NCI-H2081 treated with DMSO at 0.1 percent for 48 hours (cell line): ENCODE measurements at regions not wholly inside any gene's neighbourhood (a gene's known extent, or its start where the extent isn't known, plus 50 kb on each side); places are given as distances from the start of the nearest gene placed in this dataset.

Source experiments
- DNase-seq: peaks from one replicate; lab custom pipeline; 2025; lab: John Stamatoyannopoulos, UW

DNA sequence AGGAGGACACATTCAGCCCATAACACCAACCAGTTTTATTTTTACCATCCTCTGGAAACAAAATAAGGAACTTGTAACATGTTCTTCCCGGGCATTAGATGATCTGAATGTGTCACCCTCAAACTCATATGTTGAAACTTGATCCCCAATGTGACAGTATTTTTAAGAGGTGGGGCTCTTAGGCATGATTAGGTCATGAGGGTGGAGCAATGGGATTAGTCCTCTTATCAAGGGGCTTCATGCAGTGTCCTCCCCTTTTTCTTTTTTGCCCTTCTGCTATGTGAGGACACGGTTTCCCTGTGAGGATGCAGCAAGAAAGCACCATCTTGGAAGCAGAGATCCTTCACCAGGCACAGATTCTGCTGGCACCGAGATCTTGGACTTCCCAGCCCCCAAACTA lies 401.5 kb upstream of the TRIB2 start:
- DNase-seq: no peak

DNA sequence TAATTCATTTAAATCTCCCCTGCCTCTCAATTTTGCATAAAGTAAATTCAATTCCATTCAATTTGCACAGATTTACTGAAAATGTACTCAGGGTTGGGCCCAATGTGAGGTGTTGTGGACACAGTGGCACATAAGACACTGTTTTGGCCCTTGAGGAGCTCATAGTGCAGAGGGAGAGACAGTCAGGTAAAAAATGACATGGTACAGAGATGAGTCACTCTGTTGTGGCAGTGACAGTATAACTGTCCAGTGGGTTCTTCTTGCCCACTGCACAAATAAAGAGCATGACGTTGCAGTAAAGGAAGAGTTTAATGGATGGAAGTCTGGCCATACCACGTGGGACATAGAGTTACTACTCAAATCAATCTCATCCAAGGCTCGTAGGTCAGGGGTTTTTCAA lies 400.3 kb upstream of the TRIB2 start:
- no peak for DNase-seq

DNA sequence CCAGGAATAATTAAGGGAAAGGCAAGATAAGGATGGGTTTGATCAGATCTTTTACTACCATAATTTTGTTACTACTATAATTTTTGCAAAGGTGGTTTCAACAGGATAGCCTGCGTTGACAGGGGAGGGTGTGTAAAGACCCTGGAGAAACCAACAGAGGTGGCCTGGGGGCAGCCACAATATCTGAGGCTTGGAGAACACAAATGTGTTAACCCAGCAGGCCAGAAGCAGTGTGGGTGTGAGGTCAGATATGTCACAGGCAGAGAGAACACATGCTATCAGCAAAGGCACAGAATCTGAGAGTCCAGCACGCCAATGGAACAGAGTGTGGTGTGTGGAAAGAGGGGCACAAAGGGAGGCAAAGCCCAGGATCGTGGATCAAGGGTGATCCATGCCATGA lies 399.4 kb upstream of the TRIB2 start:
- no peak for DNase-seq

DNA sequence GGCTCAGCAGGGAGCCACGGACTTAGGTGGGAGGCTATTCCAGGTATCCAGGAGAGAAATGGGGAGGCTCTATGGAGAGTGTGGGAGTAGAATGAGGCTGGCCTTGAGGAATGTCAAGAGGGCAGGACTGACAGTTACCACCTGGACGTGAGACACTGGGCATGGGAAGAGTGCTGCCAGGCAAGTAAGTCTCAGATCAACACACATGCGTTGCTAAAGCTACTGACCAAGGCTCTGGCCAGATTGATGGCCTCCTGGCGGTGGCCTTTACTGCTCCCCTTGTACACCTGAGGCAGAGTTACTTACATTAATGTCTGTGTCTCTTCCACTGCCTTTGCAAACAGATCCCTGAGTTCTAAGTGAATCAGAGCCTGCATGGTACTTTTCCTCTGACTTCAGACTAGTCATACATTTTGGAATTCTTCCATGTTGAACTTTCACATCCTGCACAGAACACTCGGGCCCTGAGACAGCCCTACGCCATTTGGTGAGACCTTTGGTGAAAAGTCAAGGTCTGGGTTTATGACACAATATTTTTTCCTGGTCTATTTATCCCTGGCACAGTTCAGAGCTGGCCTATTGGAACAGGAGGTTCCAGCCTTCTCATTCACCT lies 398.8 kb upstream of the TRIB2 start:
- DNase-seq: no peak

DNA sequence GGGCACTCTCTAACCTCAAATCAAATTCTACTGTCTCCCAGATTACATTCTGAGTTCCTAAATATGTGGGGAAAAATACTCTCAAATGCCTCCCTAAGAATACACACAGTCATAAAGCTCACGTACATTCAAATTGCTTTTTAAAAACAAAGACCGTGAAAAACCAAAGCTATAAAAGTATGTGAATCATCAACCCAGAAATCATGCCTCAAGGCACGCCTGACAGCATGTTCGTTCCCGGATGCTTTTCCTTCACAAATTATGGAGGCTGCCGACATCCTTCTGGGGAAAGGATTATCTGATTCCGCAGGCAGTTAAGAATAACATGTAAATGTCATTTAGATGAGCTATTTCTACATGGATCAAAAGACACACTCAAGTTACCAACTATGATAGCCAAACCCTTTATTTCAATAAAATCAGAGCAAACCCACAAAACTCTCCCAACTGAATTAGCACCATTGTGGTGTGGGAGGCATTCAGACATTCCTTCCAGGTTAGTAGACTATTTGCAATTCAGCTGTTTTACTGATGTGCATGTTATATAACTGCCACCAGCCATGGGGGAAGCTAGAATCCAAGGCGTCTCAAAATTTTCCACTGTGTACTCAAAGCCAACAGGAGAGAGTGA lies 398.2 kb upstream of the TRIB2 start:
- no peak for DNase-seq

DNA sequence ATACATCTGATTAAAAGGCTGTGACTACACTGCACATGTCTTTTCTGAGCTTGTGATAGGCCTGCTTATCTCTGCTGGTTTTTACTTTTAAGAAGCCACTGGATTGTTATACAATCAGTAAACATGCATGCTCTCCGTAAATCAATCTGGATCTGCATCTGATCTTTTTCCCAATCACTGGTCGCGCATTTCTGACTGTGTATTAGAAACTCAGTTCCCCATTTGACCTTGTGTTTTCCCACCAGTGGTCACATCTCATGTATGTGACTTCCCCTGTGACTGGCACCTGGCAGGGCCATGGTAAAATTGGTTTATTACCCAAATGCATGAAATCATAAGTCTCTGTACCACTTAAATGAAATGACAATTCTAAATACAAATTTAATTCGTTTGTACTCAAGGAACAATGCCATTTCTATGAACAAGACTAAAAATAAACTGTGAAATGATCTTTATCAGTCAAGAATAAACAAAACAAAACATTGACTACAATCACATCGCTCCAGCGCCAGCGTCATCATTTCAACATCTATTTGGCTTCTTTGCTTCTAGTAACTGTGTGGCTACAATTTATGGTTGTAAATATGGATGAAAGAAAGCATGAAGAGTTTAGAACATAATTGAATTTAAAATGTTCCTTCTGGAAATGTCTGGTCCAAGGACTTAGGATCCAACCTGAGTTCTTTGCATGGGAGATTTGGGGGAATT lies 396.6 kb upstream of the TRIB2 start:
- DNase-seq: no peak

DNA sequence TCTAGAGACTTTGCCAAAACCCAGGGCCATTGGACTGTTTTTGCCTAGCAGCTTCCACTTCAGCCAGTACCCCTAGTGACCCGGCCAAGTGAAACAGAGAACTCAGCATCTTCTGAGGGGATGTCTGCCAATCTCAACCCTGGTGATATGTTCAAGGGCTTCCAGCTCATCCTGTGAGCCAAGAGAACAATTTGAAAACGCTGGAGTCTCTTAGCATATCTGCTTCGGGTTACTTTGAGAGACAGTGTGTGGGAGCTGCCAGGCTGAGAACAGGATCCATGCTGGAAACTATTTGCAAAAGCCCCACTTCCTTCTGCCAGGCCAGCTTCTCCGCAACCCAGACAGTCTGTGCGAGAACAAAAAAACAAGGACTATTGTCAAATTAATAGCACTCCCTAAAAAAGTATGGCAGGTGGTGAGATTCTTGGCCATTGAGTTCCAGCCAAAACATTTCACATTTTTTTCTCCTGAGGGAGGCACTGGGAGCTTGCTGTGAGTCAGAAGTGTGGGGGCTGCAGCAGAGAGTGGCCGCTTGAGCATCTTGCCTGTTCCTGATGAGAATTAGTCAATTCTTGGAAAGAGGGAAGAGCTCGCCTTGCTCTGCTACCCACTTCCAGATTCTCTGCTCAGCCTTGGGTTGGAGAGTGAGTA lies 395.6 kb upstream of the TRIB2 start:
- no peak for DNase-seq

DNA sequence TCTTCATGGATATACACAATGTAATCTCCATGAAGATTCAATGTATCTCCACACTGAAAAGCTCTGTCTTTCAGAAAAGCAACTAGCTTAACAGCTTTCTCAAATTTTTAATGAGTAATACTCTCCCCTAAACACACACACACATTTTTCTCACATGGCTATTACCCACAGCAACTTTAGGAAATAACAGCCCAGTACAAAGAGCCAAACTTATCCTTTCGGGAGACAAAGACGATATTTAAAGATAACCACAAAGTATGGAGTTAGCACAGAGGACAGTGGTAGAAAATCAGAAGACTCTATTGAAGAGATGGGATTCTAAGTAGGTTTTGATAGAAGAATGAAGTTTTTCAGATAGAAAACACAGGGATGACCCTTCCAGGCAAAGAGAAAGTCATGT lies 394.9 kb upstream of the TRIB2 start:
- DNase-seq: no peak

DNA sequence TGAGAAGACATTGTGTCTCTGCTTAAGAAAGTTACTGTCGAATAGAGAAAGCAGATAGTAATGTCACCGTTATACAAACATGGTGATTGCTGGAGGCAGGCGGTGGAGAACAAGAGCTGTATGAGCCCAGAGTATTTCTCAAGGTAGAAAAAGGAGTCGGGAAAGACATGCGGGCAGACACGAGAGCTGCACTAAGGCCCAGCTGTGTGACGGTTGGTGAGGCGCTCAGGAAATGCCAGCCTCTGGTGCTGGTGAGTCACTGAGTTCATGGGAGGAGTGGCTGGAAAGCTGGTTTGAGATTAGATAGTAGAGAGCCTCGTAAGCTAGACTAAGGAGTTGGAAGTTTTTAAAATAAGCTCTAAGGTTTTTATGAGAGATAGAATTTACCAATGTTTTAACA lies 390.9 kb upstream of the TRIB2 start:
- no peak for DNase-seq

DNA sequence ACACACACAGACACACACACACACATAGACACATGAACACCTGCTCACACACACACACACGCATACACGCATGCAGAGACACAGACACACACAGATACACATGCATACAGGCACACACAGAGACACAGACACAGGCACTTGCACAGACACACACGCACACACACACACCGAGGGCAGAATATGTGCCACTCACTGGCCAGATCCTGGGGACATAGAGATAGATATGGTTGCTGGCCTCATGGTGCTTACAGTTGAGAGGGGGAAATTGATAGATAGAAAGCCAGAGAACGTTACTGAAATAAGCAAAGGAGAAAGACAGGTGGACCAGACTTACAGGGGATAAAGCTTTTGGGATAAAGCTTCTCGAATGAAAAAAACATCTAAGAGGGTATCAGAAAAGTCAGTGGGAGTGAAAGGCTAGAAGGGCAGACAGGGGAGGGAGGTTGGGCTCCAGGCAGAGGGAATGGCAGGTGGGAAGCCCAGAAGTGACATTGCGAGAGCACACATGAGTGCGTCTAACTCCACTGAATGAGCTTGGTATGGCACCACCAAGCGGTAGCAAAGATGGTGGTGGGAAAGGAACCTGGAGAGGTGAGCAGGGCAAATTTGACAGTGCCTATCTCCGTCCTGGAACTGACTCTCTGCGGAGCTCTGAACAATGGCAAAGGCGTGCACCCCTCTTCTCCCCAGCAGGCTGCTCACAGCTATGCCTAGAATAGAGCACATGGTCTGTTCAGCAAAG lies 390.1 kb upstream of the TRIB2 start:
- DNase-seq: no peak

DNA sequence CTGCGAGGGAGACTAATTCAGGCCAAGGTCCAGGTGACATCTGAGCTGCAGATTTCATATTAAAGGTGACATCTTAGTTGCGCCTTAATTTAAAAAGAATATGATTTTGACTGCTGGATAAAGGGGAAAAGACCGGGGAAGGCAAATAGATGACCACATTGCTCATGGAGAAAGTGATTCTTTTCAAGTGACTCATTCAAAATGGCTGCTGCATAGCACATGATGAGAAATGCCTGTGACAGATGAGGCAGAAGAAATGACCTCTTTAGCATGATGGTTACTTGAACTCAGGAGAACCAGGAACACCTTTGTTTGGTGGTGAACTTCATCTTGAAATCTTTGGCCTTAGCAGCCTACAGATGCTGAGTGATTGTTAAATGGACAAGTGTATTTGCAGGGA lies 385.8 kb upstream of the TRIB2 start:
- DNase-seq: no peak

DNA sequence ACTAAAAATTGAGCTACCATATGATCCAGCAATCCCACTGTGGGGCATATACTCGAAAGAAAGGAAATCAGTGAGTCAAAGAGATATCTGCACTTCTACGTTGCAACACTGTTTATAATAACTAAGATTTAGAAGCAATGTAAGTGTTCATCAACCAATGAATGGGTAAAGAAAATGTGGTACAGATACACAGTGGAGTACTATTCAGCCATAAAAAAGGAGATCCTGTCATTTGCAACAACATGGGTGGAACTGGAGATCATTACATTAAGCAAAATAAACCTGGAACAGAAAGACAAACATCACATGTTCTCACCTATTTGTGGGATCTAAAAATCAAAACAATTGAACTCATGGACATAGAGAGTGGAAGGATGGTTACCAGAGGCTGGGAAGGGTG lies 385.0 kb upstream of the TRIB2 start:
- DNase-seq: no peak

DNA sequence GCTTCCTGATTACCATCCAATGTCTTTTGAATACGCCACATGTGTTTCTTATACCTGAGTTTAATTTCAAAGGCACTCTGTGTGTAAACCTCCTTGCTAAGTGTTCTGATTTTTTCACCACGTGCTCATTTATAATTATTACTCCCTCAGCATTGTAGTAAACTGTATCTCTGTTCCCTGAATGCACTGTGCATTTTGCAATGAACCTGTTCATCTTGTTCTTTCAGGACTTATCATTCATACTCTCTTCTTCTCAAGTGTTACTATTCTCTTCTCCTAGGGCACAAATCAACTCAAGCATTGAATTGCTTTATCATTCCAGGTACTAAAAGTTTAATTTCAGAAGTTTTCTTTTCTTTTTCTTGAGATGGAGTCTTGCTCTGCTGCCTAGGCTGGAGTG lies 383.4 kb upstream of the TRIB2 start:
- DNase-seq: no peak

DNA sequence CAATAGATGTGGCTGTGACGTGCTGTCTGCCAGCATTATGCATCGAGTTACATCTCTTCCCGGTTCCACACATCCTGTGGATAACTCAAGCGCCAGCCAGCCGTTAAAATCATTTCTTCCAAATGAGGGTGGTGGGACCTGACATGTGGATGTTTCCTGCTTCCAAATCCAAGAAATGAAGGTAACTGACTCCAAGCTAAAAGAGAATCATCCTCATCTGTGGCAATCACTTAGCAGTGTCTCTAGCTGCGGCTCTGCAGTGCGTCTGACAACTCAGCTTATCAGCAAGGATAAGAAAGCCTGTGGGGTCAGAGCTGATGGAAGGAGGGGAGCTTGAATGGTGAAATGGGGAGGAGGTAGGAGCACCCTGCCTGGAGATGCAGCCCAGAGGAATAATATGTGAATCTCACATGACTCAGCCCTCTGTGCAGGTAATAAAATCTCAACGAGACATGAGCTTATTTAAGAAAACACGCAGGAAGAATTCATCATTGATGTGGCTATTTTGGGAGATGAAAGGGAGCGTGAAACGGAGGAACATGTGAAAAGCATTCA lies 382.2 kb upstream of the TRIB2 start:
- no peak for DNase-seq

DNA sequence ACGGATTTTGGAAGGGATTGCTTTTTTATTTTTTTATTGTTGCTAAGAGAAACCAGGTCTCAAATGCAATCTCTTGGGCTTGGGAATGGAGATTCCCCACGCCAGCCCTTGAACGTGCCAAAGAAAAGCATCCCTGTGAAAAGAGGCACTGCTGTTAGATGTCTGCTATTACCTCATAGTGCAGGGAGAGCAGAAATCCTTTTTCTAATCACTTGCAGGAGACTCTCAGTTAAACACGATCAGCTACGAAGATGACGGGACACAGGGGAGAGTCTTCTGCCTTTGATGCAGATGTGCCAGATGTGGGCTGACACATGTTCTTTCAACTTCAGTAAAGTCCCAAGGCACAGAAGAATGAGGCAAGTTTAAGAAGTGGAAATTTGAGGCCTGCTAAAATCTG lies 381.6 kb upstream of the TRIB2 start:
- no peak for DNase-seq

DNA sequence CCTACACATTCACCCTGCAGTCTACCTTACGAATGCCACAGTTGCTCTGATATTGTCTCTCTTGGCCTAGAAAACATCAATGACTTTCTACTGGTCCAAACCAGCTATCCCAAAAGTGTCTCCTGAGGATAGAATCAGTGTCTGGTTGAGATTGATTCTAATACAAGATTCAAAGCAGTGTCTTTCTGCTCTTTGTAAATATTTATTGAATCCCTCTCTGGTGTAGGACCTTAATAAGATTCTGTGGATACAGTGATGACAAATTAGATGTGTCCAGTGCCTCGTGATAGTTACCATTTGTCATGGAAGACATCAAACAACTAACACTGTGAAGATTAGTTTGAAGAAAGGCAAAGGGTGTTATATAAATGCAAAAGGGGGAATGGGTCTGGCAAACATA lies 380.7 kb upstream of the TRIB2 start:
- no peak for DNase-seq

DNA sequence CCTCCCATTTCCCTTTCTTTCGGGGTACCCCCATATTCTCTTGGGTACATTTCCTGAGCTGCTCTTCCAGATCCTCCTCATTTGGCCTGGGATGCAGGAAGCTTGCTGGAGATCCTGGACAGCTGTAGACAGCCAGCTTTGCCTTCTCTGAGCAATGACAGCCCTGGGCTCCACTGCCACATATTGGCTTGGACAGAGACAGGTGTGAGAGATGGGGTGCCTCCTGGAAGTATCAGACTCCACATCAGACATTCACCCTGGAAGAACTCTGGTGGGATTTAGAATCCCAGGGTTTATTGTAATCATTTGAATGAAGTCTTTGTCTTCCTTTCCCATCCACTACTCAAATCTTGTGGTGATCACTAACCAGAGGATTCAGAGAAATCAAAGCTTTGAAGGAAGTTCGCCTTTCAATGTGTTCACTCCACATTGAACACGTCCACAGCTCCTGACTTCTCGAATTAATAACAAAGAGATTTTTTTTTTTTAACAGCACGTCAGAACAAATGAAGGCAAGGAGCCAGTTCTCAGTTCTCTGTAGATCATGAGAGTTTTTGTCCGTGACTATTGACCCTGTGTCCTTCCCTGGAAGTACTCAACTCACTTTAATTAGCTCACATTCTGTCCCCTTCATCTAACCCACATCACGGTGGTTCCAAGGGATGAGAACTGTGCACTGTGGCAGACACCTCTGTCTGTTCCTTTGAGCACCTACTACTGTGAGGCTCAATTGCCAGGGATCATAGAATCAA lies 377.6 kb upstream of the TRIB2 start:
- DNase-seq: no peak

DNA sequence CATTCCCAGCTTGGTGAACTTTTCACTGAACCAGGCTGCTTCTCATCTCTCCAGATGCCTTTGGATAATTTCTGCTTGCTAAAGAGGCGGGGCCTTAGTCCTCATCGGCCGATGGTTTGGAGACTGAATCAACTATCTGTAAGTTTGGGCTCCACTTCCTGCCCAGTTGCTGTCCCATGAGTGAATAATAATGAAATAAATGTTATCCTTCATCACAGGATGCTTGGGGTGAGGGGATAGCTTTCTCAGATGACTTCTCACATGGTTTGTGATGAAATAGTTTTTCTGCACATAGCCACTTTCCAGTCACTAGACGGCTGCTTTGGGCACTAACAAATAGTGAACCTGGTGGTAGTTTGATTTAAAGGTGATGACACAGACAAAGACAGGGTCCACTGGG lies 376.6 kb upstream of the TRIB2 start:
- no peak for DNase-seq

DNA sequence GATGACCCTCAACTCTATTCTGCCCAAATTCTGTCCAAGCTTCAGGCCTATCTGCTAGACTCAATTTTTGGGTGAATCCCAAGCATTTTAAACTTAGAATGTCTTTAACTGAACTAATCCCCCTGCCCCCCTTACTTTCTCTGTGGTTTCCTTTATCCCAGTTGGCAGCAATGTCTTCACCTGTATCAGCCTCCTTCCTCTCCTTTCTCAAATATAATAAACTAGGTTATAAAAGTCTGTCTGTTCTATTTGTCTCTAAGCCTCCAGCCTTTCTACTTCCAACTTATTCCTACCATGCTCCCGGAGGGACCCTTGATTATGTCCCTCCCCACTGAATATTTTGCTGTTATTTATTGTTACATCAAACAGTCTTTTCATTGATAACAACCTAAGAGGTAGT lies 375.5 kb upstream of the TRIB2 start:
- no peak for DNase-seq

DNA sequence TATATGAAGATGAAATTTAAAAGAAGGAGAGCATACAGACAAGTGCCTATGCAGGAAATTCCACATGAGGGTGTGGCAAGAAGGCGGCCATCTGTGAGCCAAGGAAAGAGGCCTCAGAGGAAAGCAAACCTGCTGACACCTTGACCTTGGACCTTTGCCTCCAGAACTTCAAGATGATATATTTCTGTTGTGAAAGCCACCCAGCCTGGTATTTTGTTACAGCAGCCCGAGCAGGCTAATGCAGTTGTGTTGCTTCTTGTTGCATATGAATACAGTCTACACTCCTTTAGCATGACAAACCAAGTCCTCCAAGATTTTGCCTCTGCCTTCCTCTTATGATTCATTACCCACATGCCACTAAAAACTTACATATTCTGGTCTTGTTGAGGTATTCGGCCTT lies 374.8 kb upstream of the TRIB2 start:
- DNase-seq: no peak

DNA sequence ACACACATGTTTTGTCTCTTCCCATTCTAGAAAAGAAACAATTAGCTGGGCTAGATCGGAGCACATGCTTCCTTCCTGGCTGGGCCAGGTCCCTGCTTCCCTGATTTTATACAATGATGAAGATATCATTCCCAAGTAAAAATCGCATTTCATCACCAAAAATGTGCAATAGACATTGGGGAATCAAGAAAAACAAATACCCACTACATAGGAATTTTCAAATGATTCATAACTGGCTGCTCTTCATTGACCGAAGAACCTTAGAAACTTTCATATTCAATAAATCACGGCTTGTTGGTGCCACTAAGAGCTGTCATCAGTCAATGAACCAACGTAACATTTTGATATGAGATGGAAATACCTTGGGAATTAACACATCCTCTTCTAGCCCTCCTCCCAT lies 373.6 kb upstream of the TRIB2 start:
- DNase-seq: no peak
